IMR-90 (cell line): ENCODE measurements at regions not wholly inside any gene's neighbourhood (a gene's known extent, or its start where the extent isn't known, plus 50 kb on each side); places are given as distances from the start of the nearest gene placed in this dataset.

Experiments
- RFX5 ChIP-seq: IDR thresholded peaks from 2 replicates; pipeline ENCODE4 v1.8.0; 2012; ENCODE audit warnings: low read depth, mild to moderate bottlenecking, low read length, moderate library complexity
- TF ChIP-seq, protein P1 (sequence below): conservative IDR thresholded peaks from 2 replicates; pipeline ENCODE4 v1.5.1; 2012; ENCODE audit warnings: mild to moderate bottlenecking, low read depth, low read length, improper control_type of control experiment

GRCh38 chr11:37402663-37403062 is 804.6 kb upstream of the RAG2 start:
- TF ChIP-seq RFX5: no peak
- TF ChIP-seq, protein P1, sequence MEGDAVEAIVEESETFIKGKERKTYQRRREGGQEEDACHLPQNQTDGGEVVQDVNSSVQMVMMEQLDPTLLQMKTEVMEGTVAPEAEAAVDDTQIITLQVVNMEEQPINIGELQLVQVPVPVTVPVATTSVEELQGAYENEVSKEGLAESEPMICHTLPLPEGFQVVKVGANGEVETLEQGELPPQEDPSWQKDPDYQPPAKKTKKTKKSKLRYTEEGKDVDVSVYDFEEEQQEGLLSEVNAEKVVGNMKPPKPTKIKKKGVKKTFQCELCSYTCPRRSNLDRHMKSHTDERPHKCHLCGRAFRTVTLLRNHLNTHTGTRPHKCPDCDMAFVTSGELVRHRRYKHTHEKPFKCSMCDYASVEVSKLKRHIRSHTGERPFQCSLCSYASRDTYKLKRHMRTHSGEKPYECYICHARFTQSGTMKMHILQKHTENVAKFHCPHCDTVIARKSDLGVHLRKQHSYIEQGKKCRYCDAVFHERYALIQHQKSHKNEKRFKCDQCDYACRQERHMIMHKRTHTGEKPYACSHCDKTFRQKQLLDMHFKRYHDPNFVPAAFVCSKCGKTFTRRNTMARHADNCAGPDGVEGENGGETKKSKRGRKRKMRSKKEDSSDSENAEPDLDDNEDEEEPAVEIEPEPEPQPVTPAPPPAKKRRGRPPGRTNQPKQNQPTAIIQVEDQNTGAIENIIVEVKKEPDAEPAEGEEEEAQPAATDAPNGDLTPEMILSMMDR: no peak
